Suppressor macrophage treated with lipopolysaccharide for 1 hour (primary cell): ENCODE measurements at regions not wholly inside any gene's neighbourhood (a gene's known extent, or its start where the extent isn't known, plus 50 kb on each side); places are given as distances from the start of the nearest gene placed in this dataset.
"Not testable (repeated sequence)": the region's sequence is repeated elsewhere in the genome, so short reads cannot be mapped to it uniquely, and the experiment has no call there.

Experiments used
- DNase-seq, 3 donors: peaks; one replicate each; pipeline ENCODE4 v3.0.0-alpha.2; 2020 to 2022

DNA sequence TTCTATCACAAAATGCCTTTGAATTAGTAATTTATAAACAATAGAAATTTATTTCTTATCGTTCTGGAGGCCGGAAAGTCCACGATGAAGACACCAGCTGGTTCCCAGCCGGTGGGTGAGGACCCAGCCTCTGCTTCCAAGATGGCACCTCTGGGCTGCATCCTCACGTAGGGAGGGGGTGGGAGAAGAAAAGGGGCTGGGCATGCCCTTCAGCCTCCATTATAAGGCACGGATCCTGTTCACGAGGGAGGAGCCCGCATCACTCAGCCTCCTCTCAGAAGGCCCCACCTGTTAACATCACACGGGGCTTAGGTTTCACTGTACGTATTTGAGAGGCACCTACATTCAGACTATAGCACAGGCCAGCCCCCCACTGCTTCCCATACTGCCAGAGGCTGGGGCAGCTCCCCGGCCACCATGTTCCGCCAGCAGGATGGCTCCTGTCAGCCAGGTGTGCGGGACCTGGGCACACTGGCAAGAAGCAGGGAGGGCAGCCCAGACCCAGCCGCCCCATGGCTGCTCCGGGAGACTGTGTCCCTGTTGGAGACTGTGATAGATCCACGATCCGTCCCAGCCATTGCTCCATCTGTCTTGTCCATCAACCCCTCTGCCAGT, 131.6 kb downstream of the SOX1 start:
- no peak for DNase-seq

GRCh38 chr13:112200200-112200599, 133.3 kb downstream of the SOX1 start:
- no peak for DNase-seq

DNA sequence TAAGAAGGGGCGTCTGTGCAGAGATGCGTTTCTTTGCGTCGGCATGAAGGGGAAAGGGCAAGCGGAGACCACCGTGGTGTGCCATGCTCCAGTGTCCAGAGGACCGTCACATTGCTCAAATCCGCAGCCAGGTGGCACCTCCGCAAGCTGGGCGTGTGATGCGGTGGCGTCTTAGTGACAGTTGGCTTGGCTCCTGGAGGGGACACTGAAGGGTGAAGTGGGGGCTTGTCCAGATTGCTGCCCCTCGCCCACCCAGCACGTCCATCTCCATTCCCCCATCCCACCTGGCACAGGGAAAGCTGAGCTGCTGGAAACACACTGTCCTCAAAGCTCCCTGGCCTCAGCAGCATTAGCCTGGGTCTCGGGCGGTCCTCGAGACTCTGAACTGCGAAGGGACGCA, 135.3 kb downstream of the SOX1 start:
- DNase-seq: no peak

- no peak for DNase-seq
Observed at GRCh38 chr13:112202966-112203365, 136.0 kb downstream of the SOX1 start.

GRCh38 chr13:112203614-112204013, 136.7 kb downstream of the SOX1 start:
- DNase-seq: no peak

DNA sequence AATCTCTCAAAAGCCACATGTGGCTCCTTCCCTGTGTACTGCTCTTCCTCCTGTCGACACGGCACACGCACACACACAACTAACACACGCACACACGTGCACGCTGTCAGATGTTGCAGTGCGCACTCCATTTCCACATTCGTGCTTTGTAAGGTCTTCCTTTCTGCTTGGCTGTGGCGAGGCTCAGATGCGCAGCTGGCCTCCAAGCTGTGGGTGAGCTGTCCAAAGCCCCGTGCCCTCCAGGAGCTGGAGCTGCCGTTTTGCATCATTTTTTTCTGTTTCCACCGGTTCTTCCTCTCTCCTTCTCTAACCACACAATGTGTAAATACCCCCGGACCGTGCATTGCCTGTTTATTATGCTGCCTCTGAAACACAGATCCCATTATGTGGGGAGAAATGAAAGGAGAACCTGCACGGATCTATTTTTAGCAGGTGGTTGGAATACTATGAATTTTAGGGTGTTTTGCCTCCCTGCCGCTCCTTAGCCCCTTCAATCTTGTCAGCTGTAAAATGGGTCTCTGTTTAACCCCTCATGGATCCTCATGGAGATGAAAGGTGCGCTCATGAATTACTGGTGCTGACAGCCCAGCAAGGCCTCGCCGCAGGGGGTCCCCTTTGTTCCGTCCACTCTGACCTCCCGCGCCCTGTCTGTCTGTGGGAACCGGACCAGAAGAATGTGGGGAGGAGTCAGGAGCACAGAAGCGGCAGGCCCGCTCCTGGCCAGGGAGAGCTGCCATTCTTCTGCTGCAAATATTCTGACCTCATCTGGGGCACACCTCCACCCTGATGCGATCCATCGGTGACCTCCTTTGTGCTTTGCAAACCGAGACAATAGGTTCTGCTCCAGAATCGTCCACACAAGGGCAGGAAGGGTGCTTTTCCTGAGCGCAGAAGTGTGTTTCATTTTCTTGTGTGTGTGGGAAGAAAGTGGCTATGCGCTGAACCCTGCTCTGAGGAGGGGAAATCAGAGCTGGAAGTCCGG, 137.7 kb downstream of the SOX1 start:
- DNase-seq: no peak

GRCh38 chr13:112205990-112206389, 139.0 kb downstream of the SOX1 start:
- DNase-seq: no peak

- no peak for DNase-seq
Observed at GRCh38 chr13:112207129-112207528, 140.2 kb downstream of the SOX1 start.

GRCh38 chr13:112208656-112209055, 141.7 kb downstream of the SOX1 start:
- DNase-seq: no peak

- DNase-seq: no peak
Observed at GRCh38 chr13:112209266-112209665, 142.3 kb downstream of the SOX1 start.

DNA sequence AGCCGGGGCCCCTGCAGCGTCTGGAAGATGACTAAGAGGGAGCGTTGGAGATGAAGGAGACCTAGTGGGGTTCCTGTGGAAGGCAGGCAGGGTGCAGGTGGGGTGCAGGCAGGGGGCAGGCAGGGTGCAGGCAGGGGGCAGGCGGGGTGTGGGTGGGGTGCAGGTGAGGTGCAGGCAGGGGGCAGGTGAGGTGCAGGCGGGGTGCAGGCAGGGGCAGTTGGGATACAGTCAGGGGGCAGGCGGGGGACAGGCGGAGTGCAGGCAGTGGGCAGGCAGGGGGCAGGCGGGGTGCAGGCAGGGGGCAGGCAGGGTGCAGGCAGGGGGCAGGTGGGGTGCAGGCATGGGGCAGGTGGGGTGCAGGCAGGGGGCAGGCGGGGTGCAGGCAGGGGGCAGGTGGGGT, 142.8 kb downstream of the SOX1 start:
- no peak for DNase-seq

DNA sequence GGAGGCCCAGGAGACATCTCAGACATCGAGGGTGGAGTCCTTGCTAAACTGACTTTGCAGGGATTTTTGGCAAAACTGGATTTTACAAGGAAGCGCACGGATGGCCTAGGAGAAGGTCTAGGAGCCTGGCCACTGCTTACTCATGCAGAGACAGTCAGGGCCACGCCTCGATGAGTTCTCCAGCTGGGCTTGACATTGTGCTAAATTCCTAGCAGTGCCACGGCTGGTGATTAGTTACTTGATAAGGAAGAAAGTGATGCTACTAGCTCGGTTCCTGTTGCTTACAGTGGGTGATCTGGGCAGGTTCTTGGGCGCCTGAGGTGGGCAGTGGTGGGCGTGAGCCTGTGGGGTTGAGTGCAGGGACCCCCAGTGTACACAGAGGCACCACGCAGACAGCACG, 143.4 kb downstream of the SOX1 start:
- DNase-seq: no peak

DNA sequence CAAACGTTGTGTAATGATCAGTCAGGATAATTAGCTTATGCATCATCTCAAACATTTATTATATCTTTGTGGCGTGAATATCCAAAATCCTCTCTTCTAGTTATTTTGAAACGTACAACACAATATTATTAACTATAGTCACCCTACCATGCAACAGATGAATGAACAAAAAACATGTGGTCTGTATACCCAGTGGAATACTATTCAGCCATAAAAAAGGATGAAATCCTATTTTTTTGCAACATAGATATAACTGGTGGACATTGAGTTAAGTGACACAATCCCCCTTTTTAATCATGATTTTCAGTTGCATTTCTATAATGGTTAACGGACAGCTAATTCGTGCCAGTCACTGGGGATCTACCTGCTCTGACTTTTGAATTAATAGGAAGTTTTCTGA, 145.6 kb downstream of the SOX1 start:
- DNase-seq: no peak

GRCh38 chr13:112213467-112214255, 146.7 kb downstream of the SOX1 start:
- DNase-seq: no peak

- DNase-seq: no peak
Observed at GRCh38 chr13:112215871-112216270, 148.9 kb downstream of the SOX1 start.

DNA sequence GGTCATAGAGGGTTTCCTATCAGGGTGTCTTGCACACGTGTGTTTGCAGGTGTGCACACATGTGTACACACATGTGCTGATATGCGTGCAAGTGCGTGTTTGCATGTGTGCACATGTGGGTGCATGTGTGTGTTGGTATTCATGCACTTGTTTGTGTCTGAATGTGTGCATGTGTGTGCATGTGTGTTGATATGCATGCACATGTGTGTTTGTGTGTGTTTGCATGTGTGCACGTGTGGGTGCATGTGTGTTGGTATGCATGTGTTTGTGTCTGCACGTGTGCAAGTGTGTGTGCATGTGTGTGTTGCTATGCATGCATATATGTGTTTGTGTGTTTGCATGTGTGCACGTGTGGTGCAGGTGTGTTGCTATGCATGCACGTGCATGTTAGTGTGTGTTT, 150.5 kb downstream of the SOX1 start:
- no peak for DNase-seq

DNA sequence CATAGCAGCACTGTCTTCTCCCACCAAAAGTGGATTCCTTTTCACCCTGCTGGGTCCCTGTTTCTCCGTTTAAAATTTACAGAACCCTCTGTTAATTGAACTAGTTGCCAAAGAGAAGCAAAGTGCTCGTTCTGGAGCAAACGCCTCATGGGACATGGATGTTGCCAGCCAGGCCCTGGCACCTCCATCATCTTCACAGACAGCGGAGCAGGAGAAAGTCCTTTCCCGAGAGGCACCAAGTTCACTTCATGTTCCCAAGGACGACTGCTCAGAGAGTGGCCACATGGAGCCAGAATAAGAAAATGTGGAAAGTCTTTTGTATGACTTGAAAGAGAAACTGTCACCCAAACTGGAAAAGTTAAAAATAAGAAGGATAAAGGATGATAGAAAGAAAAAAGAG, 151.5 kb downstream of the SOX1 start:
- DNase-seq: no peak

- no peak for DNase-seq
Observed at GRCh38 chr13:112219740-112220139, 152.8 kb downstream of the SOX1 start.

DNA sequence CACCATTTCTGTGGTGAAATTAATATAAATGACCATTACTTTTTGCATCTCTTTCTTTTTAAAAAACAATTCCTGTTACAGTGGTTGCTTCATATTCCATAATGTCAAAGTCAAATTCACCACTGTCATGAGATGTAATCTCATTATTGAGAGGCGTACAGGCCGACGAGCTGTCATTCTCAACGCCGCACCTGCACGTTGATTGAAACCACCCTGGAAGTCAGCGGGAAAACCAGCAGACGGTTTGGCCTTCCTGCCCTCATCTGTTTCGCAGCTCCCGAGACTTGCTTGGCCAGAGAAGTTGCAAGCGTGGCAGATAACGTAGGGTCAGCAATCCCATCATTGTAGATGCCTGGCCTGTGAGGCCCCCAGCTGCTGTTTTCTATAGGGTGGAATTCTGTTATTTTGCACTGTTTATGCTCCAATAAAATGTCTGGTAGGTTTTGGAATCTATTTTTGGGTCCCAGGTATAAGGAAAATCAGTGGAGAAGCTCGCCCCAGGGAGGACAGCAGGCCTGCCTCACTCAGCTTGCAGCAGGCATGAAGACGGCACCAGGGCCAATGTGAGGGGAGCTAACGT, 153.4 kb downstream of the SOX1 start:
- DNase-seq: no peak

DNA sequence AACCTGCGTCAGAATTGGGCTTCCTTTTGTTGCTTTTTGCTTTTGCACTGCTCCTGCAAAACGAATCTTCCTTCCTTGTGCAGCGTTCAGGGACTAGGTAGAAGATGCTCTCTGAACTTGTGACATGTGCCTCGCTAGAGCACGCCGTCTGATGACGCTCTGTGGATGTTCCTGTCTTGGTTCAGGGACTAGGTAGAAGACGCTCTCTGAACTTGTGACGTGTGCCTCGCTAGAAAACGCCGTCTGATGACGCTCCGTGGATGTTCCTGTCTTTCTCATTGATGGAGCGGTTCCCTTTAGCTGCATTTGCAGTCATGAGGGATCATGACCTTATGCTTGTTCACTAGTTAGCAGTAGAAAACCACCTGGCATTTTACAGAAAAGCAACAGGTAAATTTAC, 154.0 kb downstream of the SOX1 start:
- DNase-seq: no peak

- DNase-seq: no peak
Observed at GRCh38 chr13:112222971-112223370, 153.2 kb upstream of the SPACA7 start.

DNA sequence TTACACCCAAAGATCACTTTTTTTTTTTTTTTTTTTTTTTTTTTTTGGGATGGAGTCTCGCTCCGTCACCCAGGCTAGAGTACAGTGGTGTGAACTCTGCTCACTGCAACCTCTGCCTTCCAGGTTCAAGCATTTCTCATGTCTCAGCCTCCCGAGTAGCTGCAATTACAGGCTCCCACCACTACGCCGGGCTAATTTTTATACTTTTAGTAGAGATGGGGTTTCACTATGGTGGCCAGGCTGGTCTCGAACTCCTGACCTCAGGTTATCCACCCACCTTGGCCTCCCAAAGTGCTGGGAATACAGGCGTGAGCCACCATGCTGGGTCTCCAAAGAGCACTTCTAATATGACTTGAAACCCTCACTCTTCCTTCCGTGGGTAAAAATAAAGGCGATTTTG, 152.2 kb upstream of the SPACA7 start:
- DNase-seq: not testable (repeated sequence)

GRCh38 chr13:112225429-112226090, 150.6 kb upstream of the SPACA7 start:
- DNase-seq: no peak
